GM12873 (cell line): ENCODE measurements at regions not wholly inside any gene's neighbourhood (a gene's known extent, or its start where the extent isn't known, plus 50 kb on each side); places are given as distances from the start of the nearest gene placed in this dataset.

Experiments
- TF ChIP-seq, protein P1 (sequence below): IDR thresholded peaks from 2 replicates; pipeline ENCODE4 v1.5.1; 2012; ENCODE audit warnings: low read depth, mild to moderate bottlenecking, moderate library complexity, low read length, control low read depth; ENCODE audit not compliant: insufficient read depth; ENCODE audit errors: missing control alignments

DNA sequence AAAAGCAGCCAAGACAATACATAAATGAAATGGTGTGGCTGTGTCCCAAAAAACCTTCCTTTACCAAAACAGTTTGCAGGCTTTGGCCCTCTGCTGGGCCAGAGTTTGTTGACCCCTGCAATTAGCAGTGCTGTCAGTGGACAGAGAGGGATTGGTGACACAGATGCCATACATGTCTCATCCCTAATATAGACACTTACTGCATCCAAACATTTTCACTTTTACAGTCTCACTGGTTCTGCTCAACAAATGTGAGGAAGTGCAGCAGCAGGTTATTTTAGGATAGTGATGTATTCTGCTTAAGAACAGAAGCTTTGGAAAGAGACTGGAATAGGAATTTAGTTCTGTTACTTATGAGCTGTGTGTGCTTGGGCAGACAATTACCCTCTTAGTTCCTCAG is 462.8 kb upstream of the LRRC7 start:
- TF ChIP-seq, protein P1, sequence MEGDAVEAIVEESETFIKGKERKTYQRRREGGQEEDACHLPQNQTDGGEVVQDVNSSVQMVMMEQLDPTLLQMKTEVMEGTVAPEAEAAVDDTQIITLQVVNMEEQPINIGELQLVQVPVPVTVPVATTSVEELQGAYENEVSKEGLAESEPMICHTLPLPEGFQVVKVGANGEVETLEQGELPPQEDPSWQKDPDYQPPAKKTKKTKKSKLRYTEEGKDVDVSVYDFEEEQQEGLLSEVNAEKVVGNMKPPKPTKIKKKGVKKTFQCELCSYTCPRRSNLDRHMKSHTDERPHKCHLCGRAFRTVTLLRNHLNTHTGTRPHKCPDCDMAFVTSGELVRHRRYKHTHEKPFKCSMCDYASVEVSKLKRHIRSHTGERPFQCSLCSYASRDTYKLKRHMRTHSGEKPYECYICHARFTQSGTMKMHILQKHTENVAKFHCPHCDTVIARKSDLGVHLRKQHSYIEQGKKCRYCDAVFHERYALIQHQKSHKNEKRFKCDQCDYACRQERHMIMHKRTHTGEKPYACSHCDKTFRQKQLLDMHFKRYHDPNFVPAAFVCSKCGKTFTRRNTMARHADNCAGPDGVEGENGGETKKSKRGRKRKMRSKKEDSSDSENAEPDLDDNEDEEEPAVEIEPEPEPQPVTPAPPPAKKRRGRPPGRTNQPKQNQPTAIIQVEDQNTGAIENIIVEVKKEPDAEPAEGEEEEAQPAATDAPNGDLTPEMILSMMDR, result no peak

DNA sequence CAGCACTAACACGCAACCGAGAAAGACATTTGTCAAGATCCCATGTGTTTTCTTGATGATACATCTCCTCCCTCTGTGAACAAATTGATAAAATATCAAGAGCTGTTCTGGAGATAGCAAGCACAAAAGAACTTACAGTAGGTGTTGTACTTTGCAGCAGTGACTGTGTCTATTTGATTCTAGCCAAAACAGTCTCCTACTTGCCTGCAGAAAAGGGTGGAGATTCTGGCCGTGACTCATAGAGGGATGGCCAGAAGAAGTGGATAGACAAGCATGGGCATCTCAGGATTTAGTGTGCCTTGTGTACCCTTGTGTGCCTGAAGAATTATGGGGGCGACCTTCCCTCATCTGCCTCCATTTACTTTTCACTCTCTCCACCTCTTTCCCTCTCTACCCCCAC is 458.4 kb upstream of the LRRC7 start:
- TF ChIP-seq, protein P1, result no peak

DNA sequence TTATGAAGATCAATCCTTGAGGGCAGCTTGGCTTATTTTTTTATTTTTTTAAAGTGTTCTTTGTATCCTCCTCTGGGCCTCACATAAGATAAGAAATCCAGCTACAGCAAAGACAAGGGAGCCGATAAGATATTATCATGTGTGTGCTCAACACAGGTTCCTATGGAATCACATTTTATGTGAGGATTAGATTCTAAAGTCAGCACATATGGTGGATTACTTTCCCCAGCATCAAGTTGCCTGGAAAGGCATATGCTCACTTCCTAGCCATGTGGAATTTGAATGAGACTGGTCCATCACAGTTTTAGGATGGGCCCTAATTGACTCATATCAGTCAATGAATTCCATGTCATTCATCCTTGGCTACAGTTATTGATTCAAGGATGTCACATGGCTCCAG is 456.9 kb upstream of the LRRC7 start:
- TF ChIP-seq, protein P1, result no peak

DNA sequence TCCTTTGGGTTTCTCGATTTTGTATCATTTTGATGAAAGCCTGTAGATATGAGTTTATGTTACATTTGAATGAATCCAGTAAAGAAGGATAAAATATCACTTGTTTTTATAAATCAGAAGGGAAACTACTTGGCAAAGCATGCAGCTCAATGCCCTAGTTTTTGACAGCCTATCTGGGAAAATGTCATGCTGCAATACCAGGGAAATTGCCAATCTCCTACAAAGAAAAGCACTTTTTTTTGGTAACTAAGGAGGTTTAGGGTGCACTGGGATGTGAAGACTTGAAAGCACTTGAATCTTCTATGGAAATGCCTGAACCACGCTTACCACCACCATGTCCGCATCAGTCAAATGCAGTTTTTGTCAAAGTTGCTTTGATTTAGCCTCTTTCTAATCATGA is 446.9 kb upstream of the LRRC7 start:
- TF ChIP-seq, protein P1, result no peak

DNA sequence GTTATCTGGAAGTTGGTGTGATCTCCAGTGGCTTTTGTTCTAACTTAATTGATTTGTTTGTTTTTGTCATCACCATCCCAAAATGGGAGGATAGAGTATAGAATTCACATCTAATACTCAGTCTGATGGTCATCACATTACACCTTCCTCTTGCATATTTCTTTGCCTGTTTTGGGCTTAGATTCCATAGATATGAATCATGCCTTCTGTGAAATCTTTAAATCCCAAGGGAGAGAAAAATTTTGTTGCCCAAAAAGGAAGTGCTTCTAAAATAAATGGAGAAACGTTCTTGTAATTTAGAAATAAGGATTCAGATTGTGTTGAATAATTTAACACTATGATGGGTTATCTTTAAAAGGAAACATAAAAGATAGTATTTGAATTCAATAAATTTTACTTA is 446.0 kb upstream of the LRRC7 start:
- TF ChIP-seq, protein P1, result no peak

DNA sequence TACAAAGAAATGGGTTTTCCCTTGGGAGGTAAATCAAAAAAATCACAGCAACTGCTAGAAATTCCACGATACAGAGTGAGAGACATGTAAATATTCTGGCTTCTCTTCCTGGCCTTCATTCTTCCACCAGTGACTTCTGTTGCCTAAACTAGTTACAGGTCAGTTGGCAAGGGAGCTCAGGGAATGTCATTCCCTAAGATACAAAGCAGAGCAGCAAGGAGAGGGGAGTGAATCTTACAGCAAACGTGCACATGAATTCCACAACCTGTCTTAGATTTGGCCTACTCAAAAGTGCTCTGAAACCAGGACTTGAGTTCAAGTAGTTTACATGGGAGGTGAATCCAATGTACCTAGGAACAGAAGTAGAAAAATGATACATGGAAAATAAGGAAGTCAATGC is 445.3 kb upstream of the LRRC7 start:
- TF ChIP-seq, protein P1, result no peak

DNA sequence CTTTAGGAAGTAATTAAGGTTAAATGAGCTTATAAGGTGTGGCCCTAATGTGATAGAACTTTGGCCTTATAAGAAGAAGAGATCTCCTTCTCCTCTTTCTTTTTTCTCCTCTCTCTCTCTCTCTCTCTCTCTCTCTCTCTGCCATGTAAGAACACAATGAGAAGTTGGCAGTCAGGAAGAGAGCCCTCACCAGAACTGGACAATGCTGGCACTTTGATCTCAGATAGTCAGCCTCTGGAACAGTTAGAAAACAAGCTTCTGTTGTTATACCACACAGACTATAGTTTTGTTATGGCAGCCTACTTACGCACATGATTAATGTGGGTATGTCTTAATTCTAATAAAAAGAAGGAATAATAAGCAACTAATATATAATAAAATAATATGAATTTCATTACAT is 444.2 kb upstream of the LRRC7 start:
- TF ChIP-seq, protein P1, result no peak
